Neural crest cell (in vitro differentiated cells): ENCODE measurements at regions not wholly inside any gene's neighbourhood (a gene's known extent, or its start where the extent isn't known, plus 50 kb on each side); places are given as distances from the start of the nearest gene placed in this dataset.

Experiments
- DNase-seq: peaks from one replicate; pipeline ENCODE4 v3.0.0; 2021; ENCODE audit warnings: low read depth, mixed read lengths, low spot score
- H3K27ac Mint-ChIP-seq: one replicate; pipeline ENCODE4 v1.8.0; 2021; ENCODE audit warnings: mild to moderate bottlenecking, mixed read lengths; ENCODE audit not compliant: unreplicated experiment
- H3K27me3 Mint-ChIP-seq: 2 replicates; pipeline ENCODE4 v1.8.0; 2021; ENCODE audit warnings: low read depth, mild to moderate bottlenecking, mixed read lengths
- H3K36me3 Mint-ChIP-seq: 2 replicates; pipeline ENCODE4 v1.8.0; 2021; ENCODE audit warnings: low read depth, mild to moderate bottlenecking, mixed read lengths
- H3K4me1 Mint-ChIP-seq: 2 replicates; pipeline ENCODE4 v1.8.0; 2021; ENCODE audit warnings: mixed read lengths
- H3K4me3 Mint-ChIP-seq: one replicate; pipeline ENCODE4 v1.8.0; 2021; ENCODE audit warnings: mild to moderate bottlenecking, mixed read lengths
- H3K9me3 Mint-ChIP-seq: 2 replicates; pipeline ENCODE4 v1.8.0; 2021; ENCODE audit warnings: mixed read lengths
- CTCF ChIP-seq: fragments of 200-600 bp; sonication (generic); conservative IDR thresholded peaks from 2 replicates; pipeline ENCODE4 v1.5.0; 2021; ENCODE audit warnings: antibody characterized with exemption, mild to moderate bottlenecking

- no peak for TF ChIP-seq CTCF
- no peak overlapping the region for H3K27ac Mint-ChIP-seq
- no peak for DNase-seq
- peaks cover 4% of the 10 kb centered on the region for H3K9me3 Mint-ChIP-seq
- no peak overlapping the region for H3K4me3 Mint-ChIP-seq
- peaks cover 12% of the 10 kb centered on the region for H3K4me1 Mint-ChIP-seq
- no peaks in the 10 kb centered on the region for H3K27me3 Mint-ChIP-seq
- H3K36me3 Mint-ChIP-seq, result no peaks in the 10 kb centered on the region
Measured at GRCh38 chr12:118840878-118841277, 140.5 kb upstream of the SRRM4 start.

- Mint-ChIP-seq H3K36me3 (no peaks in the 10 kb centered on the region), H3K4me1 (peaks cover 12% of the 10 kb centered on the region), H3K27me3 (no peaks in the 10 kb centered on the region), H3K27ac (no peak overlapping the region), H3K4me3 (no peak overlapping the region), H3K9me3 (peaks cover 4% of the 10 kb centered on the region)
- DNase-seq, result peak; percentile 12
- TF ChIP-seq CTCF, result no peak
Measured at GRCh38 chr12:118841588-118841987, 139.8 kb upstream of the SRRM4 start.

- Mint-ChIP-seq H3K4me3 (no peak overlapping the region), H3K27ac (no peak overlapping the region), H3K27me3 (no peaks in the 10 kb centered on the region), H3K36me3 (no peaks in the 10 kb centered on the region), H3K9me3 (peaks cover 4% of the 10 kb centered on the region), H3K4me1 (peaks cover 12% of the 10 kb centered on the region)
- DNase-seq, result no peak
- no peak for TF ChIP-seq CTCF
Measured at GRCh38 chr12:118842866-118843265, 138.5 kb upstream of the SRRM4 start.

GRCh38 chr12:118846416-118846815 lies 134.9 kb upstream of the SRRM4 start:
- no peak for TF ChIP-seq CTCF
- Mint-ChIP-seq H3K9me3 (peaks cover 2% of the 10 kb centered on the region), H3K36me3 (no peaks in the 10 kb centered on the region), H3K4me1 (peaks cover 15% of the 10 kb centered on the region), H3K4me3 (no peak overlapping the region), H3K27me3 (peaks cover 4% of the 10 kb centered on the region), H3K27ac (no peak overlapping the region)
- DNase-seq, result no peak

GRCh38 chr12:118850244-118850825 lies 131.0 kb upstream of the SRRM4 start:
- peak; percentile 35 for DNase-seq
- peak; percentile 78 for TF ChIP-seq CTCF
- Mint-ChIP-seq H3K27ac (no peak overlapping the region), H3K9me3 (peaks cover 2% of the 10 kb centered on the region), H3K4me1 (peaks cover 11% of the 10 kb centered on the region), H3K27me3 (peaks cover 15% of the 10 kb centered on the region), H3K4me3 (no peak overlapping the region), H3K36me3 (no peaks in the 10 kb centered on the region)

- H3K27ac Mint-ChIP-seq, result no peak overlapping the region
- peaks cover 2% of the 10 kb centered on the region for H3K9me3 Mint-ChIP-seq
- H3K27me3 Mint-ChIP-seq, result peaks cover 18% of the 10 kb centered on the region
- DNase-seq, result no peak
- H3K4me3 Mint-ChIP-seq, result no peak overlapping the region
- H3K36me3 Mint-ChIP-seq, result no peaks in the 10 kb centered on the region
- H3K4me1 Mint-ChIP-seq, result peaks cover 11% of the 10 kb centered on the region
- no peak for TF ChIP-seq CTCF
Measured at GRCh38 chr12:118851891-118852290, 129.4 kb upstream of the SRRM4 start.
